NCI-H2171 (cell line): ENCODE measurements at regions not wholly inside any gene's neighbourhood (a gene's known extent, or its start where the extent isn't known, plus 50 kb on each side); places are given as distances from the start of the nearest gene placed in this dataset.

Source experiments
- DNase-seq: peaks from one replicate; lab custom pipeline; 2025; lab: John Stamatoyannopoulos, UW

- no peak for DNase-seq
Observed at GRCh38 chr5:88144219-88145001, 124.2 kb downstream of the TMEM161B start.

DNA sequence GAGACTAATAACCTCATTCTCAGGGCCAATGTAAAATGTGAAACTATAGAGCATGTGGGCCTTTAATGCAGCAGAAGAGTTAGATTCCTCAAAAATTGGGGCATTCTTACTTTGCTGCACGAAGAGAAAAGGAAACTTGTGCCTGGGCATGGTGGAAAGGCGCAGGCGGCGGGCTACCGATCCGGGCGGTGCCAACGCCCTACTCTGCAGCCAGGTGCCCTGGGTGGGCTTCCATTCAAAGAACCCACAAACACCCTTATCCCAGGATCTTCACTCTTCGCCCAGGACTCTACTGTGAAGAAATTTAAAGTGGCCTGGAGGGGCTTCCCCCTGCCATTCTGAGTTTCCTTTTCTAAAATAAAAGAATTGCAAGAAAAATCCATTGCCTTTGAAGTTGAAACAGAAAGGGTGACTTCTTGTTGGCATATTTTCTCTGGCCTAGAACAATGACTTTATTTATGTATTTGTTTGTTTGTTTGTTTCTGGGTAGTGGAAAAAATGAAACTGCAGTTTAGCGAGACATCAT is 124.9 kb downstream of the TMEM161B start:
- DNase-seq, result no peak

DNA sequence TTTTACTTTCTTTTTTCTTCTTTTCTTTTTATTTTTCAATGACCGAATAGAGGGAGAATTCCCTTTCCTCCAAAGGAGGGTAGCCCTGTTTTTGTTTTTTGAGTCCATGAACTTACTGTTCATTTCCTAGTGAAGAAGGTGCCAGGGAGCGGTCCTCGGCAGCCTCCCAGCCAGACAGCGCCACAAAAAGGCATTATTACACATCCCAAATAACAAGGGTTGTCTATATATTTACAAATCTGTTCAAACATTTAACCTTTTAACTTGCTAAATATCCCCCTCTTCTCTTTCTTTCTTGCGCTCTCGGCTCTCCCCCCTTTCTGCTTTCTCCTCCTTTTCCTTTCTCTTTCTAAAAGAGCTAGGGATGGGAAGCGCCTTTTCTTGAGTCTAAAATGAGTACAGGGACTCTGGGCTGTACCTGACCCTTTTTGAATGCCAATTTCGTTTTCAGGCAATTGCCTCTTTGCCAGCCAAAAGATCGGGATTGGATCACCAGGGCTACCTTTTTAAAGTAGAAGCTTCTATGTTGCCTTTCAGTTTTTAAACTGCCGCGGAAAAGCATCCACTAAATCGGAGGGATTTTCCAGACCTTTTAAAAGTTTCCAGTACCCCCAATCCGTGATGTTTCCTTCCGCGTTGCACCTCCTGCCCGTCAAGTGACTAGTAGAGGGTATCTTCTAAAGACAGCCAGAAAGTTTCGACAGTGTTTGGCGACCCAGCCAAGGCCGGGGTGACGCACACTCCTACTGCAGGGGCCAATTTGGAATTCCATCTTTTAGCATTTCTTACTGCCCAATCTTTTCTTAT is 125.6 kb downstream of the TMEM161B start:
- DNase-seq, result no peak

DNA sequence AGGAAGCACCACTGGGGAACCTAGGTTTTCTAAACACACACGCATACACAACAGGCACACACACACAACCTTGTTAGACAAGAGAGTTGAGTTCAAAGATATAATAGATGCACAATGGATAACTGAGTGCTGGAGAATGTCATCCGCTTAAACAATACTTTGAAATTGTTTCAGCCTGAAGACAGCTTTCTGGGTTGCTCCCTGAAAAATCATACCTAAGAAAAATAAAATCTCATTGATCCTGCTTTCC is 126.1 kb downstream of the TMEM161B start:
- no peak for DNase-seq

- peak; percentile 73 for DNase-seq
Observed at GRCh38 chr5:88140856-88141752, 127.5 kb downstream of the TMEM161B start.

GRCh38 chr5:88140396-88140855 is 128.2 kb downstream of the TMEM161B start:
- DNase-seq, result no peak

DNA sequence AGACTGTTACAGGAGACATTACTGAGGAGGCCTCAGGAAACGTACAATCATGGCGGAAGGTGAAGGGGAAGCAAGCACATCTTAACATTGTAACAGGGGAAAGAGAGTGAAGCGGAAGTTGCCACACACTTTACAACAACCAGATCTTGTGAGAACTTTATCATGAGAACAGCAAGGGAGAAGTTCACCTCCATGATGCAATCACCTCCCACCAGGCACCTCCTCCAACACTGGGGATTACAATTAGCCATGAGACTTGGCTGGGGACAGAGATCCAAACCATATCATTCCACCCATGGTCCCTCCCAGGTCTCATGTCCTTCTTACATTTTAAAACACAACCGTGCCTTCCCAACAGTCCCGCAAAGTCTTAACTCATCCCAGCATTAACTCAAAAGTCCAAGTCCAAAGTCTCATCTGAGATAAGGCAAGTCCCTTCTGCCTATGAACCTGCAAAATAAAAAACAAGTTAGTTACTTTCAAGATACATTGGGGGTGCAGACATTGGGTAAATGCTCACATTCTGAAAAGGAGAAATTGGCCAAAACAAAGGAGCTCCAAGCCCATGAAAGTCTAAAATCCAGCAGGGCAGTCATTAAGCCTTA is 138.3 kb downstream of the TMEM161B start:
- no peak for DNase-seq

GRCh38 chr5:88128813-88129212 is 139.8 kb downstream of the TMEM161B start:
- no peak for DNase-seq

GRCh38 chr5:88119535-88120125 is 149.0 kb downstream of the TMEM161B start:
- no peak for DNase-seq

DNA sequence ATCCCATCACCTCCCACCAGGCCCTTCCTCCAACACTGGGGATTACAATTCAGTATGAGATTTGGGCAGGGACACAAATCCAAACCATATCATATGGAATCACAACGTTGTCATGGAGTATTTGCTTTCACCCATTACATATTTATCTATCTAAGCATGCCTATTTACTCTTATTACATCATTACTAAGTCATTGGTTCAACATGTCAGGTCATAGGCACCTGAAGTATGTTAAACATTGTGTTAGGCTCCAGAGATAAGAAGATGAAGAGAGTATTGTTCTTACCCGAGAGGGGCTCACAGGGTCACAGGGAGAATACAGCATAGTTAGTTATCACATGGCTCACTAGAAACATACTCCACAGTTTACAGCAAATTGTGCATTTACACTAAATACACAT is 150.5 kb downstream of the TMEM161B start:
- no peak for DNase-seq

- DNase-seq, result no peak
Observed at GRCh38 chr5:88117546-88117945, 151.1 kb downstream of the TMEM161B start.

- DNase-seq, result no peak
Observed at GRCh38 chr5:88116396-88116795, 152.2 kb downstream of the TMEM161B start.

DNA sequence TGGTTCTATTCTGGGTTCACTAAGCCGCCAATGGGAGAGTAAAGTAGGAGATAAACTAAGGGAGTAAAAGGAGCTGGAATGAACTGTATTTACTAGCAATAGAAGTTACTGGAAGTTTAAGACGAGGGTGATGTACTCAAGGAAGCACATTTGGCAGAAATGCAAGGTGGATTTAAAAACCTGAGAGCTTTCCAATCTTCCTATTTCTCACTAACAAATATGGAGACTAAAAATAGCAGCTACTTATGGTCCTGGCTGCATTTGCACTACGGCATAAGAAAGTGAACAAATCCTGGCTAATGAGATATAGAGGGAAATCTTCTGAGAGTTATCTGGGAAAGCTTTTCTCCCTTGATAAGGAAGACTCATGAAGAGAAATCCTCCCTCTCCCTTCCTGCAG is 153.4 kb downstream of the TMEM161B start:
- no peak for DNase-seq

DNA sequence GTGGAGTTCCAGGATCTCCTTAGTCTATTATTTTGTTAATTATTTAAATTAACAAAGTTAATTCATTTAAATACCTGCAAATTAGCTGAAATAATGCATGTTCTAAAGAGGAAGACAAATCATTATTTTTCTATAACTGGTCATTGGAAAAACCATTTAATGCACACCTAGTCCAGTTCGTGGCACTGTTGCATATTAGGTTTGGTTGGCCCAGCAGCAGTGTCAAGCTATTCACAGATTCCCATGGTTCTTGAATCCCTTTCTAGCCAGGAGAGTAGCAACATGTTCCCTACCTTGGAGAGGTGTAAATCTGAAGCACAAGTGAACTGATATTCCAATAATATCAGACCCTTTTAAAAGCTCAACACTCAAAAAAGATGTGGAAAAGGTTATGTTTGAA is 155.2 kb downstream of the TMEM161B start:
- no peak for DNase-seq

GRCh38 chr5:88109818-88110217 is 158.8 kb downstream of the TMEM161B start:
- DNase-seq, result no peak

GRCh38 chr5:88108490-88109279 is 160.0 kb downstream of the TMEM161B start:
- DNase-seq, result no peak

DNA sequence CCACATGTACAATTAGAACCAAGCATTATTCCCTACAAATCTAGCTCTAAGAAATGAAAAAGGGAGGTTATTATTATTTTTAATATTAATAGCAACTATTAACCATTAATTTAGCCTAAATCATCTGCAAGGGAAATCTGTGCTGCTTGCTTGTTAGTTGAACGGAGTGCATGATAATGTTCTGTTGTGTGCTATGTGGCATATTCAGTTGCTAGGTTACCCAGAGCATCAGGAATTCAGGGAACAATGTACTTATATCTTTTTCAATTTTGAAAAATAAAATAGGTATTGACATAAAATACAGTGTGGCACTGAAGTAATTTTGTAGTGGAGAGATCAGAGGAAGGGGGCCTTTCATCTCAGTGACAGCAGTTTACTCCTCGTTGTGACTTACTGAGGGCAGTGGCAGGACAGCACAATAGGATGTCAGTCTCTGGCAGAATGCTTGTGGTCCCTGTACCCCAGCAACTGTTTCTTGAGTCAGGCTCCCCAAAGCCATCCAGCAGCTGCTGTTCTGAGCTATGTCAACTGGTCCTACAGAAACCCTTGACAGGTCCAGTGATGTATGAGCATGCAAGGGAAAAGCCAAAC is 173.6 kb downstream of the TMEM161B start:
- DNase-seq, result no peak

GRCh38 chr5:88094403-88094802 is 174.2 kb downstream of the TMEM161B start:
- DNase-seq, result no peak

GRCh38 chr5:88093765-88094164 is 174.9 kb downstream of the TMEM161B start:
- no peak for DNase-seq

- DNase-seq, result no peak
Observed at GRCh38 chr5:88092958-88093605, 175.6 kb downstream of the TMEM161B start.
